Kidney capillary endothelial cell (primary cell): ENCODE measurements at regions not wholly inside any gene's neighbourhood (a gene's known extent, or its start where the extent isn't known, plus 50 kb on each side); places are given as distances from the start of the nearest gene placed in this dataset.

Source experiments
- DNase-seq: peaks from one replicate; pipeline ENCODE4 v3.0.0-alpha.2; 2018; ENCODE audit warnings: low spot score

- no peak for DNase-seq
These were observed 251.7 kb downstream of the WNT5A start for GRCh38 chr3:55235416-55235815.

- DNase-seq: no peak
These were observed 260.4 kb downstream of the WNT5A start for GRCh38 chr3:55226696-55227095.

- no peak for DNase-seq
These were observed 268.5 kb downstream of the WNT5A start for GRCh38 chr3:55218577-55218976.

- DNase-seq: no peak
These were observed 279.4 kb downstream of the WNT5A start for GRCh38 chr3:55207744-55208143.

- no peak for DNase-seq
These were observed 278.1 kb upstream of the LRTM1 start for GRCh38 chr3:55205990-55206389.

- DNase-seq: no peak
These were observed 276.6 kb upstream of the LRTM1 start for GRCh38 chr3:55204417-55204816.

- no peak for DNase-seq
These were observed 275.7 kb upstream of the LRTM1 start for GRCh38 chr3:55203546-55203945.

GRCh38 chr3:55203006-55203405 lies 275.1 kb upstream of the LRTM1 start:
- DNase-seq: no peak

- DNase-seq: no peak
These were observed 274.5 kb upstream of the LRTM1 start for GRCh38 chr3:55202326-55202725.

GRCh38 chr3:55201779-55202178 lies 273.9 kb upstream of the LRTM1 start:
- no peak for DNase-seq

- no peak for DNase-seq
These were observed 273.0 kb upstream of the LRTM1 start for GRCh38 chr3:55200906-55201305.

GRCh38 chr3:55198554-55198953 lies 270.7 kb upstream of the LRTM1 start:
- DNase-seq: no peak

- DNase-seq: no peak
These were observed 269.2 kb upstream of the LRTM1 start for GRCh38 chr3:55197021-55197420.

- DNase-seq: no peak
These were observed 268.6 kb upstream of the LRTM1 start for GRCh38 chr3:55196495-55196894.

GRCh38 chr3:55194376-55194775 lies 266.5 kb upstream of the LRTM1 start:
- DNase-seq: no peak

- DNase-seq: no peak
These were observed 264.3 kb upstream of the LRTM1 start for GRCh38 chr3:55191911-55192775.

GRCh38 chr3:55190331-55190730 lies 262.5 kb upstream of the LRTM1 start:
- no peak for DNase-seq

GRCh38 chr3:55189359-55189801 lies 261.5 kb upstream of the LRTM1 start:
- peak; percentile 10 for DNase-seq

- DNase-seq: no peak
These were observed 257.5 kb upstream of the LRTM1 start for GRCh38 chr3:55185380-55185779.

GRCh38 chr3:55183201-55183600 lies 255.3 kb upstream of the LRTM1 start:
- no peak for DNase-seq

- DNase-seq: no peak
These were observed 253.2 kb upstream of the LRTM1 start for GRCh38 chr3:55180936-55181535.

GRCh38 chr3:55180161-55180560 lies 252.3 kb upstream of the LRTM1 start:
- DNase-seq: no peak

GRCh38 chr3:55178336-55178735 lies 250.5 kb upstream of the LRTM1 start:
- DNase-seq: no peak

GRCh38 chr3:55177749-55178148 lies 249.9 kb upstream of the LRTM1 start:
- DNase-seq: no peak
